Activated CD4-positive, alpha-beta T cell treated with anti-CD3 and anti-CD28 coated beads for 36 hours (primary cell): ENCODE measurements at regions not wholly inside any gene's neighbourhood (a gene's known extent, or its start where the extent isn't known, plus 50 kb on each side); places are given as distances from the start of the nearest gene placed in this dataset.

Experiments used
- ATAC-seq: fragments of 200-7000 bp; cut with Tn5 transposase; one replicate; pipeline ENCODE4 v1.10.0; 2021; ENCODE audit warnings: mild to moderate bottlenecking, moderate library complexity
- CTCF ChIA-PET: fragments of 350-600 bp; sonication (Branson Sonifier 250); formaldehyde crosslinking; loops from one replicate; lab custom pipeline; 2021; ENCODE audit warnings: antibody characterized with exemption; lab: Charles Lee
- POLR2A ChIA-PET: fragments of 350-600 bp; sonication (Branson Sonifier 250); formaldehyde crosslinking; loops from one replicate; lab custom pipeline; 2021; ENCODE audit warnings: antibody characterized with exemption, inconsistent platforms; lab: Charles Lee
- DNase-seq: peaks from one replicate; pipeline ENCODE4 v3.0.0-alpha.2; 2020
- H3K27ac Mint-ChIP-seq: one replicate; pipeline ENCODE4 v1.8.0; 2021; ENCODE audit warnings: mixed read lengths
- H3K27me3 Mint-ChIP-seq: one replicate; pipeline ENCODE4 v1.8.0; 2021; ENCODE audit warnings: mixed read lengths
- H3K36me3 Mint-ChIP-seq: one replicate; pipeline ENCODE4 v1.8.0; 2021; ENCODE audit warnings: low read depth, mixed read lengths
- H3K4me1 Mint-ChIP-seq: one replicate; pipeline ENCODE4 v1.8.0; 2021; ENCODE audit warnings: mixed read lengths
- H3K4me3 Mint-ChIP-seq: one replicate; pipeline ENCODE4 v1.8.0; 2021; ENCODE audit warnings: mild to moderate bottlenecking, moderate library complexity, mixed read lengths
- H3K9me3 Mint-ChIP-seq: one replicate; pipeline ENCODE4 v1.8.0; 2021; ENCODE audit warnings: low read depth, mixed read lengths
- intact Hi-C, 2 experiments: fragments of 100-400 bp; cut with DNase I in 1 of 2; cut with micrococcal nuclease in 1 of 2; formaldehyde crosslinking; loops; one replicate each; pipeline versions ENCODE4 v1.14.2 to v1.15.1; 2022 to 2024; cut with DNase I, micrococcal nuclease

- no peak for DNase-seq
- Mint-ChIP-seq H3K27me3 (no peaks in the 10 kb centered on the region), H3K4me3 (no peak overlapping the region), H3K4me1 (no peaks in the 10 kb centered on the region), H3K9me3 (peaks cover 17% of the 10 kb centered on the region), H3K36me3 (no peaks in the 10 kb centered on the region), H3K27ac (no peak overlapping the region)
- intact Hi-C loops = no loop called here
- POLR2A ChIA-PET = no interaction called here
- CTCF ChIA-PET = no interaction called here
- no peak for ATAC-seq
Observed at GRCh38 chr1:72734415-72734814, 452.1 kb upstream of the NEGR1 start.

GRCh38 chr1:72724951-72725861 lies 442.9 kb upstream of the NEGR1 start:
- POLR2A ChIA-PET = no interaction called here
- Mint-ChIP-seq H3K4me1 (no peaks in the 10 kb centered on the region), H3K9me3 (peaks cover 7% of the 10 kb centered on the region), H3K36me3 (no peaks in the 10 kb centered on the region), H3K27ac (no peak overlapping the region), H3K4me3 (no peak overlapping the region), H3K27me3 (no peaks in the 10 kb centered on the region)
- intact Hi-C loops = no loop called here
- CTCF ChIA-PET = interaction anchor here (1.4 kb wide), 1 partner anchor 26 kb away, joined by 4 read pairs; no protein-coding TSS in a partner anchor
- ATAC-seq (no peak), DNase-seq (no peak)

- Mint-ChIP-seq H3K9me3 (no peaks in the 10 kb centered on the region), H3K36me3 (no peaks in the 10 kb centered on the region), H3K27me3 (no peaks in the 10 kb centered on the region), H3K4me3 (no peak overlapping the region), H3K4me1 (no peaks in the 10 kb centered on the region), H3K27ac (no peak overlapping the region)
- no peak for DNase-seq
- ATAC-seq = no peak
- ChIA-PET CTCF (no interaction called here), POLR2A (no interaction called here)
- intact Hi-C loops = no loop called here
Observed at GRCh38 chr1:72705921-72706320, 423.6 kb upstream of the NEGR1 start.

GRCh38 chr1:72704841-72705477 lies 422.6 kb upstream of the NEGR1 start:
- no peak for ATAC-seq
- CTCF ChIA-PET = no interaction called here

GRCh38 chr1:72697410-72697809 lies 415.1 kb upstream of the NEGR1 start:
- no peak for ATAC-seq
- intact Hi-C loops = no loop called here
- CTCF ChIA-PET = no interaction called here

More at GRCh38 chr1:72704841-72705477, 422.6 kb upstream of the NEGR1 start:
- H3K36me3 Mint-ChIP-seq = no peaks in the 10 kb centered on the region
- intact Hi-C loops = no loop called here
- no peak overlapping the region for H3K4me3 Mint-ChIP-seq
- DNase-seq = no peak
- H3K27me3 Mint-ChIP-seq = no peaks in the 10 kb centered on the region
- POLR2A ChIA-PET = no interaction called here
- no peaks in the 10 kb centered on the region for H3K9me3 Mint-ChIP-seq
- no peaks in the 10 kb centered on the region for H3K4me1 Mint-ChIP-seq
- no peak overlapping the region for H3K27ac Mint-ChIP-seq

GRCh38 chr1:72693899-72694298 lies 411.6 kb upstream of the NEGR1 start:
- intact Hi-C loops = no loop called here
- ATAC-seq = no peak
- ChIA-PET POLR2A (no interaction called here), CTCF (no interaction called here)
- Mint-ChIP-seq H3K36me3 (no peaks in the 10 kb centered on the region), H3K27me3 (no peaks in the 10 kb centered on the region), H3K27ac (no peak overlapping the region), H3K4me3 (no peak overlapping the region), H3K9me3 (peaks cover 23% of the 10 kb centered on the region), H3K4me1 (no peaks in the 10 kb centered on the region)
- no peak for DNase-seq

More at GRCh38 chr1:72697410-72697809, 415.1 kb upstream of the NEGR1 start:
- POLR2A ChIA-PET = no interaction called here
- Mint-ChIP-seq H3K9me3 (peaks cover 18% of the 10 kb centered on the region), H3K36me3 (no peaks in the 10 kb centered on the region), H3K4me1 (no peaks in the 10 kb centered on the region), H3K4me3 (no peak overlapping the region), H3K27ac (no peak overlapping the region), H3K27me3 (no peaks in the 10 kb centered on the region)
- no peak for DNase-seq

GRCh38 chr1:72693376-72693775 lies 411.0 kb upstream of the NEGR1 start:
- no peak overlapping the region for H3K4me3 Mint-ChIP-seq

GRCh38 chr1:72690871-72691270 lies 408.5 kb upstream of the NEGR1 start:
- Mint-ChIP-seq H3K27me3 (no peaks in the 10 kb centered on the region), H3K36me3 (no peaks in the 10 kb centered on the region), H3K9me3 (peaks cover 36% of the 10 kb centered on the region), H3K4me3 (no peak overlapping the region), H3K4me1 (no peaks in the 10 kb centered on the region), H3K27ac (no peak overlapping the region)
- ChIA-PET POLR2A (no interaction called here), CTCF (no interaction called here)
- DNase-seq = no peak
- no peak for ATAC-seq
- intact Hi-C loops = no loop called here

More at GRCh38 chr1:72693376-72693775, 411.0 kb upstream of the NEGR1 start:
- DNase-seq (no peak), ATAC-seq (no peak)
- H3K27me3 Mint-ChIP-seq = no peaks in the 10 kb centered on the region
- intact Hi-C loops = no loop called here
- H3K36me3 Mint-ChIP-seq = no peaks in the 10 kb centered on the region
- peaks cover 26% of the 10 kb centered on the region for H3K9me3 Mint-ChIP-seq
- ChIA-PET CTCF (no interaction called here), POLR2A (no interaction called here)
- H3K27ac Mint-ChIP-seq = no peak overlapping the region
- H3K4me1 Mint-ChIP-seq = no peaks in the 10 kb centered on the region

- Mint-ChIP-seq H3K27me3 (no peaks in the 10 kb centered on the region), H3K36me3 (no peaks in the 10 kb centered on the region), H3K4me1 (no peaks in the 10 kb centered on the region), H3K27ac (no peak overlapping the region), H3K9me3 (peaks cover 2% of the 10 kb centered on the region), H3K4me3 (no peak overlapping the region)
- ChIA-PET POLR2A (no interaction called here), CTCF (no interaction called here)
- no peak for DNase-seq
- intact Hi-C loops = no loop called here
- no peak for ATAC-seq
Observed at GRCh38 chr1:72678683-72679082, 396.3 kb upstream of the NEGR1 start.

GRCh38 chr1:72670902-72671301 lies 388.6 kb upstream of the NEGR1 start:
- ChIA-PET CTCF (no interaction called here), POLR2A (no interaction called here)
- Mint-ChIP-seq H3K9me3 (no peaks in the 10 kb centered on the region), H3K27ac (no peak overlapping the region), H3K27me3 (no peaks in the 10 kb centered on the region), H3K4me3 (no peak overlapping the region), H3K36me3 (no peaks in the 10 kb centered on the region), H3K4me1 (no peaks in the 10 kb centered on the region)
- no peak for ATAC-seq
- DNase-seq = no peak
- intact Hi-C loops = no loop called here

GRCh38 chr1:72662918-72663317 lies 380.6 kb upstream of the NEGR1 start:
- DNase-seq = no peak
- CTCF ChIA-PET = no interaction called here
- H3K4me1 Mint-ChIP-seq = no peaks in the 10 kb centered on the region
- POLR2A ChIA-PET = no interaction called here
- H3K27me3 Mint-ChIP-seq = no peaks in the 10 kb centered on the region
- ATAC-seq = no peak
- intact Hi-C loops = no loop called here
- no peak overlapping the region for H3K4me3 Mint-ChIP-seq
- H3K9me3 Mint-ChIP-seq = peaks cover 2% of the 10 kb centered on the region
- no peaks in the 10 kb centered on the region for H3K36me3 Mint-ChIP-seq
- no peak overlapping the region for H3K27ac Mint-ChIP-seq

- no peak overlapping the region for H3K4me3 Mint-ChIP-seq
- intact Hi-C loops = no loop called here
- H3K27ac Mint-ChIP-seq = no peak overlapping the region
- H3K36me3 Mint-ChIP-seq = no peaks in the 10 kb centered on the region
- ATAC-seq (no peak), DNase-seq (no peak)
- ChIA-PET POLR2A (no interaction called here), CTCF (no interaction called here)
- H3K9me3 Mint-ChIP-seq = no peaks in the 10 kb centered on the region
- H3K27me3 Mint-ChIP-seq = no peaks in the 10 kb centered on the region
- no peaks in the 10 kb centered on the region for H3K4me1 Mint-ChIP-seq
Observed at GRCh38 chr1:72650843-72651435, 368.6 kb upstream of the NEGR1 start.
